Trophoblast cell (in vitro differentiated cells and primary cell): ENCODE measurements at regions not wholly inside any gene's neighbourhood (a gene's known extent, or its start where the extent isn't known, plus 50 kb on each side); places are given as distances from the start of the nearest gene placed in this dataset.

Source experiments
- DNase-seq, 2 donors: peaks; one replicate each; pipeline ENCODE4 v3.0.0-alpha.2; 2016
- H2AFZ ChIP-seq: 2 replicates; pipeline ENCODE4 v1.6.1; 2013; ENCODE audit warnings: low read length, moderate library complexity, mild to moderate bottlenecking; ENCODE audit not compliant: insufficient read depth, poor library complexity
- H2AK5ac ChIP-seq: 2 replicates; pipeline ENCODE4 v1.6.1; 2013; ENCODE audit warnings: mild to moderate bottlenecking, low read length
- H2BK120ac ChIP-seq: 2 replicates; pipeline ENCODE4 v1.6.1; 2013; ENCODE audit warnings: low read length, mild to moderate bottlenecking, moderate library complexity; ENCODE audit not compliant: insufficient read depth, poor library complexity
- H2BK12ac ChIP-seq: 2 replicates; pipeline ENCODE4 v1.6.1; 2013; ENCODE audit warnings: mild to moderate bottlenecking, low read length, moderate library complexity
- H2BK5ac ChIP-seq: 2 replicates; pipeline ENCODE4 v1.6.1; 2013; ENCODE audit warnings: low read length, low read depth, moderate library complexity, mild to moderate bottlenecking; ENCODE audit not compliant: poor library complexity
- H3K14ac ChIP-seq: 2 replicates; pipeline ENCODE4 v1.6.1; 2013; ENCODE audit warnings: mild to moderate bottlenecking, low read length
- H3K18ac ChIP-seq: 2 replicates; pipeline ENCODE4 v1.6.1; 2013; ENCODE audit warnings: mild to moderate bottlenecking, low read length
- H3K23ac ChIP-seq: 2 replicates; pipeline ENCODE4 v1.6.1; 2013; ENCODE audit warnings: low read length
- H3K27ac ChIP-seq: 2 replicates; pipeline ENCODE4 v1.5.1; 2013; ENCODE audit warnings: low read depth, mild to moderate bottlenecking, inconsistent platforms, low read length, moderate library complexity
- H3K27me3 ChIP-seq: 2 replicates; pipeline ENCODE4 v1.6.1; 2013; ENCODE audit warnings: inconsistent platforms, mild to moderate bottlenecking, low read length, moderate library complexity; ENCODE audit not compliant: insufficient read depth
- H3K36me3 ChIP-seq, 2 experiments: 1 replicate in 1 of 2; 2 replicates in 1 of 2; pipeline ENCODE4 v1.6.1; 2013; ENCODE audit warnings: low read length in 2 of 2, mild to moderate bottlenecking in 2 of 2, moderate library complexity in 1 of 2; ENCODE audit not compliant: insufficient read depth in 2 of 2, control insufficient read depth in 1 of 2
- H3K4ac ChIP-seq: 2 replicates; pipeline ENCODE4 v1.6.1; 2013; ENCODE audit warnings: low read depth, mild to moderate bottlenecking, low read length, moderate library complexity
- H3K4me1 ChIP-seq, 2 experiments: 1 replicate in 1 of 2; 2 replicates in 1 of 2; pipeline ENCODE4 v1.6.1; 2013; ENCODE audit warnings: low read length in 2 of 2, mild to moderate bottlenecking in 2 of 2, moderate library complexity in 1 of 2; ENCODE audit not compliant: insufficient read depth in 2 of 2, control insufficient read depth in 1 of 2
- H3K4me2 ChIP-seq: 2 replicates; pipeline ENCODE4 v1.6.1; 2013; ENCODE audit warnings: inconsistent platforms, mild to moderate bottlenecking, low read length, moderate library complexity
- H3K4me3 ChIP-seq: 2 replicates; pipeline ENCODE4 v1.5.1; 2013; ENCODE audit warnings: mild to moderate bottlenecking, low read depth, low read length, inconsistent platforms
- H3K79me1 ChIP-seq: one replicate; pipeline ENCODE4 v1.6.1; 2013; ENCODE audit warnings: low read length
- H3K79me2 ChIP-seq: 2 replicates; pipeline ENCODE4 v1.6.1; 2013; ENCODE audit warnings: low read length, mild to moderate bottlenecking; ENCODE audit not compliant: control insufficient read depth, insufficient read depth, poor library complexity
- H3K9ac ChIP-seq: 2 replicates; pipeline ENCODE4 v1.6.1; 2013; ENCODE audit warnings: mild to moderate bottlenecking, low read length
- H3K9me3 ChIP-seq: 2 replicates; pipeline ENCODE4 v1.6.1; 2013; ENCODE audit warnings: low read depth, mild to moderate bottlenecking, control low read depth, inconsistent platforms, low read length; ENCODE audit not compliant: insufficient read depth
- H4K12ac ChIP-seq: 2 replicates; pipeline ENCODE4 v1.6.1; 2013; ENCODE audit warnings: low read depth, mild to moderate bottlenecking, low read length, moderate library complexity
- H4K8ac ChIP-seq: 2 replicates; pipeline ENCODE4 v1.6.1; 2013; ENCODE audit warnings: low read depth, mild to moderate bottlenecking, low read length, moderate library complexity
- H4K91ac ChIP-seq: one replicate; pipeline ENCODE4 v1.6.1; 2013; ENCODE audit warnings: low read depth, mild to moderate bottlenecking, low read length, moderate library complexity
- WGBS: extraction: QIAGEN DNeasy Blood & Tissue Kit; methylation state at CpG from one replicate; pipeline ENCODE4 v1.1.7; 2013; ENCODE audit warnings: missing lambda C conversion rate; ENCODE audit not compliant: insufficient read length, insufficient coverage; ENCODE audit errors: extremely low coverage; 5-methylcytosine and 5-hydroxymethylcytosine counted together

- Histone ChIP-seq H3K14ac (no peak overlapping the region), H3K79me2 (no peaks in the 10 kb centered on the region), H4K91ac (no peak overlapping the region), H3K79me1 (no peaks in the 10 kb centered on the region), H2BK5ac (no peak overlapping the region), H2AK5ac (no peak overlapping the region), H3K9me3 (peaks cover 2% of the 10 kb centered on the region), H3K9ac (no peak overlapping the region), H3K27me3 (no peaks in the 10 kb centered on the region), H3K23ac (no peak overlapping the region), H3K4me1 (no peaks in the 10 kb centered on the region), H2AFZ (no peak overlapping the region), H3K36me3 (no peaks in the 10 kb centered on the region), H3K4me2 (no peak overlapping the region), H4K8ac (no peak overlapping the region), H3K18ac (no peak overlapping the region), H3K4ac (no peak overlapping the region), H2BK12ac (no peak overlapping the region), H4K12ac (no peak overlapping the region), H3K27ac (no peak overlapping the region), H3K4me3 (no peak overlapping the region), H2BK120ac (no peak overlapping the region)
- no CpG with 5 or more reads among the region's 2 CpGs for WGBS
- no peak for DNase-seq
These were observed 100.9 kb upstream of the MLN start for GRCh38 chr6:33904747-33905065.

- H2BK120ac ChIP-seq: no peak overlapping the region
- no peaks in the 10 kb centered on the region for H3K79me2 ChIP-seq
- H3K79me1 ChIP-seq: no peaks in the 10 kb centered on the region
- no peak overlapping the region for H3K4ac ChIP-seq
- H3K9me3 ChIP-seq: peaks cover 2% of the 10 kb centered on the region
- no peak overlapping the region for H3K9ac ChIP-seq
- H2AFZ ChIP-seq: no peak overlapping the region
- no peaks in the 10 kb centered on the region for H3K36me3 ChIP-seq
- no peak overlapping the region for H3K27ac ChIP-seq
- no peak overlapping the region for H3K4me3 ChIP-seq
- no peak overlapping the region for H2BK12ac ChIP-seq
- no peak overlapping the region for H2BK5ac ChIP-seq
- no peak overlapping the region for H3K23ac ChIP-seq
- DNase-seq: no peak
- H4K12ac ChIP-seq: no peak overlapping the region
- H3K27me3 ChIP-seq: no peaks in the 10 kb centered on the region
- H3K18ac ChIP-seq: no peak overlapping the region
- H4K91ac ChIP-seq: no peak overlapping the region
- no peak overlapping the region for H4K8ac ChIP-seq
- no peaks in the 10 kb centered on the region for H3K4me1 ChIP-seq
- H3K4me2 ChIP-seq: no peak overlapping the region
- H3K14ac ChIP-seq: no peak overlapping the region
- no CpG with 5 or more reads among the region's 14 CpGs for WGBS
- H2AK5ac ChIP-seq: no peak overlapping the region
These were observed 100.4 kb upstream of the MLN start for GRCh38 chr6:33904050-33904746.

GRCh38 chr6:33903579-33903978 is 99.8 kb upstream of the MLN start:
- no CpG with 5 or more reads among the region's 5 CpGs for WGBS

GRCh38 chr6:33902457-33902853 is 98.7 kb upstream of the MLN start:
- H3K14ac ChIP-seq: no peak overlapping the region
- no peak overlapping the region for H2AFZ ChIP-seq
- no peaks in the 10 kb centered on the region for H3K79me1 ChIP-seq
- no CpG with 5 or more reads among the region's 3 CpGs for WGBS
- no peak overlapping the region for H3K18ac ChIP-seq
- no peak overlapping the region for H3K9ac ChIP-seq
- H3K4ac ChIP-seq: no peak overlapping the region
- no peaks in the 10 kb centered on the region for H3K27me3 ChIP-seq
- no peak overlapping the region for H4K12ac ChIP-seq
- no peak overlapping the region for H3K4me2 ChIP-seq
- no peak overlapping the region for H2BK5ac ChIP-seq
- no peak overlapping the region for H2BK120ac ChIP-seq
- H3K36me3 ChIP-seq: no peaks in the 10 kb centered on the region
- no peak overlapping the region for H2AK5ac ChIP-seq
- no peak overlapping the region for H3K27ac ChIP-seq
- H3K9me3 ChIP-seq: peaks cover 2% of the 10 kb centered on the region
- no peaks in the 10 kb centered on the region for H3K79me2 ChIP-seq
- H3K4me1 ChIP-seq: no peaks in the 10 kb centered on the region
- no peak overlapping the region for H2BK12ac ChIP-seq
- H3K4me3 ChIP-seq: no peak overlapping the region
- no peak for DNase-seq
- H4K91ac ChIP-seq: no peak overlapping the region
- H4K8ac ChIP-seq: no peak overlapping the region
- H3K23ac ChIP-seq: no peak overlapping the region

More at GRCh38 chr6:33903579-33903978, 99.8 kb upstream of the MLN start:
- Histone ChIP-seq H3K23ac (no peak overlapping the region), H4K12ac (no peak overlapping the region), H3K9me3 (peaks cover 2% of the 10 kb centered on the region), H3K27me3 (no peaks in the 10 kb centered on the region), H2AFZ (no peak overlapping the region), H3K4ac (no peak overlapping the region), H3K14ac (no peak overlapping the region), H3K27ac (no peak overlapping the region), H4K8ac (no peak overlapping the region), H2BK12ac (no peak overlapping the region), H4K91ac (no peak overlapping the region), H3K18ac (no peak overlapping the region), H2AK5ac (no peak overlapping the region), H3K4me1 (no peaks in the 10 kb centered on the region), H3K9ac (no peak overlapping the region), H2BK5ac (no peak overlapping the region), H3K36me3 (no peaks in the 10 kb centered on the region), H3K79me1 (no peaks in the 10 kb centered on the region), H3K79me2 (no peaks in the 10 kb centered on the region), H2BK120ac (no peak overlapping the region), H3K4me3 (no peak overlapping the region), H3K4me2 (no peak overlapping the region)
- DNase-seq: no peak
